ENCODE measurements at regions not wholly inside any gene's neighbourhood (a gene's known extent, or its start where the extent isn't known, plus 50 kb on each side); places are given as distances from the start of the nearest gene placed in this dataset.

DNA sequence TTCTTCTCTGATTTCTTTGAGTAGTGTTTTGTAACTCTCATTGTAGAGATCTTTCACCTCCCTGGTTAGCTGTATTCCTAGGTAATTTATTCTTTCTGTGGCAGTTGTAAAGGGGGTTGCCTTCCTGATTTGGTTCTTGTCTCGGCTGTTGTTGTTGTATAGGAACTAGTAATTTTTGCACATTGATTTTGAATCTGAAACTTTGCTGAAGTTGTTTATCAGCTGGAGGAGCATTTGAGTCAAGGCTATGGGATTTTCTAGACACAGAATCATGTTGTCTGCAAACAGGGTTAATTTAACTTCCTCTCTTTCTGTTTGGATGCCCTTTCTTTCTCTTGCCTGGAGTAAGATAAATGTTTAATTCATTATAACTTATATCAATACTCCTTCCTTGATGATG lies 86.4 kb downstream of the OLIG3 start:
- no peaks in the 10 kb centered on the region for H3K27me3 ChIP-seq
- no peaks in the 10 kb centered on the region for H3K36me3 ChIP-seq
- H3K4me3 ChIP-seq: no peak overlapping the region
- no peaks in the 10 kb centered on the region for H3K4me1 ChIP-seq
- DNase-seq (ENCODE audit: low spot score in 2 of 2): no peak
- no peak overlapping the region for H3K27ac ChIP-seq
- TF ChIP-seq, protein P1, sequence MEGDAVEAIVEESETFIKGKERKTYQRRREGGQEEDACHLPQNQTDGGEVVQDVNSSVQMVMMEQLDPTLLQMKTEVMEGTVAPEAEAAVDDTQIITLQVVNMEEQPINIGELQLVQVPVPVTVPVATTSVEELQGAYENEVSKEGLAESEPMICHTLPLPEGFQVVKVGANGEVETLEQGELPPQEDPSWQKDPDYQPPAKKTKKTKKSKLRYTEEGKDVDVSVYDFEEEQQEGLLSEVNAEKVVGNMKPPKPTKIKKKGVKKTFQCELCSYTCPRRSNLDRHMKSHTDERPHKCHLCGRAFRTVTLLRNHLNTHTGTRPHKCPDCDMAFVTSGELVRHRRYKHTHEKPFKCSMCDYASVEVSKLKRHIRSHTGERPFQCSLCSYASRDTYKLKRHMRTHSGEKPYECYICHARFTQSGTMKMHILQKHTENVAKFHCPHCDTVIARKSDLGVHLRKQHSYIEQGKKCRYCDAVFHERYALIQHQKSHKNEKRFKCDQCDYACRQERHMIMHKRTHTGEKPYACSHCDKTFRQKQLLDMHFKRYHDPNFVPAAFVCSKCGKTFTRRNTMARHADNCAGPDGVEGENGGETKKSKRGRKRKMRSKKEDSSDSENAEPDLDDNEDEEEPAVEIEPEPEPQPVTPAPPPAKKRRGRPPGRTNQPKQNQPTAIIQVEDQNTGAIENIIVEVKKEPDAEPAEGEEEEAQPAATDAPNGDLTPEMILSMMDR (IDR thresholded peaks at IDR 0.05): no peak
- TF ChIP-seq POLR2A (IDR thresholded peaks at IDR 0.05): no peak
- no peak for TF ChIP-seq EP300 (IDR thresholded peaks at IDR 0.05)
- WGBS, 2 donors: 97% methylated on average over 1 of the region's 1 CpG
- peaks cover 0 to 8% (median 3%) of the 10 kb centered on the region in 4 donors for H3K9me3 ChIP-seq

DNA sequence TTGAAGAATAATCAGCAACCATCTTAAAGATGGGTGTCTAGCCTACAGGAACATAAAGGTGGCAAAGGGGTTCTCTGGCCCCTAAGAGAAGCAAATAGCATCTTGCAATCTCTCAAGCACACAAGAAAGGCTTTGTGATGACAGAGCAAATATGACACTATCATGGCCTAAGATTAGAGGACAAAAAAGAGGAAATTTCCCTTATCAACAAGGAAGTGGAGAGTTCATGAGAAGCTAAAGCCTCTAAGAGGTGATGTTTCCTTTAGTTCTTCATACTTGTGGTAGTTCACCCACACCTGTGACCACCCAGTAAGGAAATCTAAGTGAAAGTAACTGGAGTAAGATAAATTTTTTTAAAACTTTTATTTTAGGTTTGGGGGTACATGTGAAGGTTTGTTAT lies 88.4 kb downstream of the OLIG3 start:
- DNase-seq (ENCODE audit: low spot score in 2 of 2): no peak
- Histone ChIP-seq H3K27ac (no peak overlapping the region), H3K36me3 (no peaks in the 10 kb centered on the region), H3K27me3 (no peaks in the 10 kb centered on the region), H3K9me3 (peaks cover 0 to 8% (median 3%) of the 10 kb centered on the region in 4 donors), H3K4me1 (no peaks in the 10 kb centered on the region), H3K4me3 (no peak overlapping the region)
- TF ChIP-seq EP300 (IDR thresholded peaks at IDR 0.05) (no peak), POLR2A (IDR thresholded peaks at IDR 0.05) (no peak)
- TF ChIP-seq, protein P1 (IDR thresholded peaks at IDR 0.05): no peak

DNA sequence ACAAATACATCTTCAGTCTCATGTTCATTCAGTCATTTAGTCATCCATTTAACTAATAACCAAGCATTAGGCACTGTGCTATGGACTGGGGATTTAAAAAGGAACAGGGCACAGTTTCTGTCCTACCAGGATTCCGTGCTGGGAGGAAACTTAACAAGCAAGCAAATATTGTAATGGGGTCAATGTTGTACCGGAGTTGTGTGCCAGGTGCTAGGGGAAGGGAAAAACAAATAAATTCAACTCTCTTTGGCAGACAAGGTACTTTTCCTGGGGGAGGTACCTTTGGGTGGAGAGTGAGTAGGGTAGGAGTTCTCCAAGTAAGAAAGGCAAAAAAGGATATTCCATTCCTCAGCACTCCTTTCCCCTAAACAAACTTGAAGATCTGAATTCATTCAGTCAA lies 90.3 kb downstream of the OLIG3 start:
- H3K27ac ChIP-seq: no peak overlapping the region
- DNase-seq (ENCODE audit: low spot score in 2 of 2): no peak
- no peaks in the 10 kb centered on the region for H3K27me3 ChIP-seq
- TF ChIP-seq POLR2A (IDR thresholded peaks at IDR 0.05) (no peak), EP300 (IDR thresholded peaks at IDR 0.05) (no peak)
- TF ChIP-seq, protein P1 (IDR thresholded peaks at IDR 0.05): no peak
- 86 to 93% methylated on average over 2 of the region's 2 CpGs for WGBS, 2 donors
- H3K9me3 ChIP-seq: peaks cover 0 to 8% (median 3%) of the 10 kb centered on the region in 4 donors
- H3K36me3 ChIP-seq: no peaks in the 10 kb centered on the region
- H3K4me3 ChIP-seq: no peak overlapping the region
- no peaks in the 10 kb centered on the region for H3K4me1 ChIP-seq

DNA sequence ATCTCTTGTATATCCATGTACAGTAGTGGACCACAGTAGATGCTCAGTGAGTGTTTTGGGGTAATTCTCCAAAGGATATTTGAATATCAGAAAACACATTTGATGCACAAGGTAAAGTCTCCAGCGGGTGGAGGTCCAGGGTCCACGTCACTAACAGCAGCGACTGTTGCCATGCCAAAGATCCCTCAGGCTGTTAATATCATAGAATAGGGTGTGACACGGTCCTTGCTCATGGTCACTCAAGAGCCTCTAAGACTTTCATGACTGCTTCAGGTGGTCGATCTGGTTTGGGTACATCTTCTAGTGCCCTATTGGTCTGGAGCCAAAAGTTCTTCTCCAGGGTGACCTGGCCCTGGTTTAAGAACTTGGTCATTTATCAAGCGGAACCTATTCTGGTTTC lies 90.8 kb downstream of the OLIG3 start:
- WGBS, 2 donors: 92 to 94% methylated on average over 6 of the region's 6 CpGs
- Histone ChIP-seq H3K27me3 (no peaks in the 10 kb centered on the region), H3K4me3 (no peak overlapping the region), H3K36me3 (no peaks in the 10 kb centered on the region), H3K9me3 (peaks cover 0 to 8% (median 3%) of the 10 kb centered on the region in 4 donors), H3K4me1 (no peaks in the 10 kb centered on the region), H3K27ac (no peak overlapping the region)
- no peak for DNase-seq (ENCODE audit: low spot score in 2 of 2)
- TF ChIP-seq POLR2A (IDR thresholded peaks at IDR 0.05) (no peak), EP300 (IDR thresholded peaks at IDR 0.05) (no peak)
- TF ChIP-seq, protein P1 (IDR thresholded peaks at IDR 0.05): no peak

DNA sequence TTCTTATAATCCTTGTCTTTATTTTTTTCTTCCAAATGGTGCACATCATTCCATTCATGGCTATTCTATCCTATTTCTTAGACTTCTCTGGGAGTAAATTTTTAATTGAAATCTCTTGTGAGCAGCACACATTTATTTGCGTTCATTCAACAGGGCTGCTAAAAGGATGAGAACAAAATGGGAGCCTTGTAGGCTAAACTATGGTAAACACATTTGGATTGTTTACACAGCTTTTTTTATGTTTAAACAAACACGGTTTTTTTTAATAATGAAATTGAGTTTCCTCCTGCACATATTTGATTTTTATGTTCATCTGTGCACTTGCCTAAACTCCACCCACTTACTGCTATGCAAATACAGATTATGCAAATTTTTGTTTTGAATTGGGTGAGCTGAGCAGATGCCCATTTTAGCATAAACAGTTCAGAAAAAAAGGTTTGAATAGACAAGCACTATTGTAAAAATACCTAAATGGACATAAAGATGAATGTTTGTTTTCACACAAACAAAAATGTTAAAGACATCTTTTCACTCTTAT lies 92.0 kb downstream of the OLIG3 start:
- TF ChIP-seq POLR2A (IDR thresholded peaks at IDR 0.05) (no peak), EP300 (IDR thresholded peaks at IDR 0.05) (no peak)
- TF ChIP-seq, protein P1 (IDR thresholded peaks at IDR 0.05): no peak
- H3K36me3 ChIP-seq: no peaks in the 10 kb centered on the region
- H3K4me1 ChIP-seq: no peaks in the 10 kb centered on the region
- DNase-seq (ENCODE audit: low spot score in 2 of 2): no peak
- H3K27ac ChIP-seq: no peak overlapping the region
- 56 to 66% methylated on average over 2 of the region's 2 CpGs for WGBS, 2 donors
- peaks cover 0 to 6% (median 3%) of the 10 kb centered on the region in 4 donors for H3K9me3 ChIP-seq
- no peaks in the 10 kb centered on the region for H3K27me3 ChIP-seq
- H3K4me3 ChIP-seq: no peak overlapping the region

Measured in tibial nerve (tissue), 4 donors.